Mesenteric fat pad (tissue), 1 donor: ENCODE measurements at regions not wholly inside any gene's neighbourhood (a gene's known extent, or its start where the extent isn't known, plus 50 kb on each side); places are given as distances from the start of the nearest gene placed in this dataset.

ENCODE experiments used
- DNase-seq: peaks from one replicate; pipeline ENCODE4 v3.0.0-alpha.2; 2020; ENCODE audit warnings: low spot score
- donor health status: DM: yes; HTN: yes; CAD: no.

GRCh38 chr6:105501246-105501645, 98.4 kb upstream of the PREP start:
- no peak for DNase-seq

GRCh38 chr6:105500693-105501092, 97.8 kb upstream of the PREP start:
- no peak for DNase-seq

GRCh38 chr6:105499931-105500330, 97.0 kb upstream of the PREP start:
- DNase-seq, result no peak

GRCh38 chr6:105499136-105499870, 96.4 kb upstream of the PREP start:
- no peak for DNase-seq

GRCh38 chr6:105497549-105497948, 94.7 kb upstream of the PREP start:
- no peak for DNase-seq

GRCh38 chr6:105495515-105495914, 92.6 kb upstream of the PREP start:
- no peak for DNase-seq

- DNase-seq, result no peak
These were observed 91.8 kb upstream of the PREP start for GRCh38 chr6:105494688-105495087.

GRCh38 chr6:105493736-105494135, 90.9 kb upstream of the PREP start:
- DNase-seq, result no peak

- DNase-seq, result no peak
These were observed 90.1 kb upstream of the PREP start for GRCh38 chr6:105492706-105493673.

GRCh38 chr6:105489216-105489530, 86.3 kb upstream of the PREP start:
- DNase-seq, result no peak

GRCh38 chr6:105488516-105489215, 85.8 kb upstream of the PREP start:
- no peak for DNase-seq

- no peak for DNase-seq
These were observed 84.3 kb upstream of the PREP start for GRCh38 chr6:105487040-105487790.

GRCh38 chr6:105485456-105485855, 82.6 kb upstream of the PREP start:
- DNase-seq, result no peak

- DNase-seq, result no peak
These were observed 81.6 kb upstream of the PREP start for GRCh38 chr6:105484238-105485161.

- no peak for DNase-seq
These were observed 80.6 kb upstream of the PREP start for GRCh38 chr6:105483492-105483891.

- no peak for DNase-seq
These were observed 80.0 kb upstream of the PREP start for GRCh38 chr6:105482921-105483320.

GRCh38 chr6:105482227-105482844, 79.5 kb upstream of the PREP start:
- DNase-seq, result no peak

GRCh38 chr6:105476978-105477377, 74.1 kb upstream of the PREP start:
- DNase-seq, result no peak

- no peak for DNase-seq
These were observed 71.4 kb upstream of the PREP start for GRCh38 chr6:105474234-105474633.

- DNase-seq, result no peak
These were observed 67.1 kb upstream of the PREP start for GRCh38 chr6:105469946-105470345.
